Activated CD4-positive, alpha-beta T cell treated with anti-CD3 and anti-CD28 coated beads for 36 hours (primary cell): ENCODE measurements at regions not wholly inside any gene's neighbourhood (a gene's known extent, or its start where the extent isn't known, plus 50 kb on each side); places are given as distances from the start of the nearest gene placed in this dataset.

ENCODE experiments used
- ATAC-seq: fragments of 200-7000 bp; cut with Tn5 transposase; one replicate; pipeline ENCODE4 v1.10.0; 2021; ENCODE audit warnings: mild to moderate bottlenecking, moderate library complexity
- CTCF ChIA-PET: fragments of 350-600 bp; sonication (Branson Sonifier 250); formaldehyde crosslinking; loops from one replicate; lab custom pipeline; 2021; ENCODE audit warnings: antibody characterized with exemption; lab: Charles Lee
- POLR2A ChIA-PET: fragments of 350-600 bp; sonication (Branson Sonifier 250); formaldehyde crosslinking; loops from one replicate; lab custom pipeline; 2021; ENCODE audit warnings: antibody characterized with exemption, inconsistent platforms; lab: Charles Lee
- DNase-seq: peaks from one replicate; pipeline ENCODE4 v3.0.0-alpha.2; 2020
- H3K27ac Mint-ChIP-seq: one replicate; pipeline ENCODE4 v1.8.0; 2021; ENCODE audit warnings: mixed read lengths
- H3K27me3 Mint-ChIP-seq: one replicate; pipeline ENCODE4 v1.8.0; 2021; ENCODE audit warnings: mixed read lengths
- H3K36me3 Mint-ChIP-seq: one replicate; pipeline ENCODE4 v1.8.0; 2021; ENCODE audit warnings: low read depth, mixed read lengths
- H3K4me1 Mint-ChIP-seq: one replicate; pipeline ENCODE4 v1.8.0; 2021; ENCODE audit warnings: mixed read lengths
- H3K4me3 Mint-ChIP-seq: one replicate; pipeline ENCODE4 v1.8.0; 2021; ENCODE audit warnings: mild to moderate bottlenecking, moderate library complexity, mixed read lengths
- H3K9me3 Mint-ChIP-seq: one replicate; pipeline ENCODE4 v1.8.0; 2021; ENCODE audit warnings: low read depth, mixed read lengths
- intact Hi-C, 2 experiments: fragments of 100-400 bp; cut with DNase I in 1 of 2; cut with micrococcal nuclease in 1 of 2; formaldehyde crosslinking; loops; one replicate each; pipeline versions ENCODE4 v1.14.2 to v1.15.1; 2022 to 2024; cut with DNase I, micrococcal nuclease

DNA sequence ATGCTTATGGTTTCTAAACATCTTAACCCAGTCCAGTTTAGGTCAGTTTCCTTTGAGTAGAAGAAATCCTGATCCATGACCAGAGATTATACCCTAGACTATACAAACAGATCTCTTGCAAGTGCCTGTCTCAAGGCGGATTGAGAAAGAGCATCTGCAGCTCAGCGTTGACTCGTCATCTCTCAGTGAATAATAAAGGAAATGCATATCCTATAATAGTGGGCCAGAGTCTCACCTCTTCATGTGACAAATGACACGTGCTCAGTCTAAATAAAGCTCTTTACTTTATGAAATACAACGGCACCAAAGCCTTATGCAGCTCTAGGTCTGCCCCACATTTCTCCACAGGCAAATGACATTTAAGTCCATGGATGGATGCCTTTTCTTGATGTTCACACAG, 179.4 kb upstream of the NR3C1 start:
- Mint-ChIP-seq H3K27me3 (no peaks in the 10 kb centered on the region), H3K4me3 (no peak overlapping the region), H3K4me1 (peaks cover 34% of the 10 kb centered on the region), H3K9me3 (peaks cover 3% of the 10 kb centered on the region), H3K27ac (no peak overlapping the region), H3K36me3 (no peaks in the 10 kb centered on the region)
- no peak for DNase-seq
- intact Hi-C loops: no loop called here
- ChIA-PET POLR2A (no interaction called here), CTCF (interaction anchor here (1.2 to 1.5 kb wide), 2 partner anchors 16 to 23 kb away, joined by 3 to 5 read pairs; no protein-coding TSS in a partner anchor)
- peak; percentile 36 for ATAC-seq

- ChIA-PET CTCF (interaction anchor here (0.6 to 1.5 kb wide), 3 partner anchors 23 to 110 kb away, joined by 3 to 5 read pairs (median 3); no protein-coding TSS in a partner anchor), POLR2A (no interaction called here)
- Mint-ChIP-seq H3K27me3 (no peaks in the 10 kb centered on the region), H3K36me3 (no peaks in the 10 kb centered on the region), H3K4me1 (peaks cover 31% of the 10 kb centered on the region), H3K27ac (no peak overlapping the region), H3K4me3 (no peak overlapping the region), H3K9me3 (peaks cover 1% of the 10 kb centered on the region)
- ATAC-seq: no peak
- no peak for DNase-seq
- intact Hi-C loops: no loop called here
Observed at GRCh38 chr5:143582176-143582575, 178.7 kb upstream of the NR3C1 start.

GRCh38 chr5:143581649-143582048, 178.2 kb upstream of the NR3C1 start:
- H3K27me3 Mint-ChIP-seq: no peaks in the 10 kb centered on the region
- peaks cover 27% of the 10 kb centered on the region for H3K4me1 Mint-ChIP-seq
- POLR2A ChIA-PET: no interaction called here
- CTCF ChIA-PET: interaction anchor here (1.0 to 1.5 kb wide), 2 partner anchors 24 to 109 kb away, joined by 3 to 5 read pairs; no protein-coding TSS in a partner anchor
- intact Hi-C loops: no loop called here
- H3K36me3 Mint-ChIP-seq: no peaks in the 10 kb centered on the region
- H3K27ac Mint-ChIP-seq: no peak overlapping the region
- peaks cover 1% of the 10 kb centered on the region for H3K9me3 Mint-ChIP-seq
- no peak overlapping the region for H3K4me3 Mint-ChIP-seq
- ATAC-seq (no peak), DNase-seq (no peak)

DNA sequence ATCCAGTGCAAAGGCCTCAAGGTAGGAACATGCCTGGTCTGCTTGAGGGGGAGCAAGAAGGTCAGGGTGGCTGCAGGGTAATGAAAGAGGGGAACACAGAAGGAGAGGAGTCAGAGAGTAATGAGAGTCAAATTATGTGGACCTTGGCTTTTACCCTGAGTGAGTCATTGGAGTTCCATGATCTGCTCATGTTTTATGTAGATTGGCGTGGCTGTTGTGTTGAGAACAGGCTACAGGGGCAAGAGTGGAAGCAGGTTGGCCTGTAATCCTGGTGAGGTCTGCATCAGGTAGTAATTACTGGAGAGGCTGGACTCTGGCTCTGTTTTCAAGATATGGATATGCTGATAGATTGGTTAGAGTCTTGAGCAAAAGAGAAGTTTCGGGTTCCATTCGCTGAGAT, 177.7 kb upstream of the NR3C1 start:
- Mint-ChIP-seq H3K4me1 (peaks cover 25% of the 10 kb centered on the region), H3K9me3 (peaks cover 1% of the 10 kb centered on the region), H3K27ac (no peak overlapping the region), H3K36me3 (no peaks in the 10 kb centered on the region), H3K4me3 (no peak overlapping the region), H3K27me3 (no peaks in the 10 kb centered on the region)
- intact Hi-C loops: no loop called here
- ATAC-seq (no peak), DNase-seq (no peak)
- CTCF ChIA-PET: no interaction called here
- POLR2A ChIA-PET: no interaction called here

DNA sequence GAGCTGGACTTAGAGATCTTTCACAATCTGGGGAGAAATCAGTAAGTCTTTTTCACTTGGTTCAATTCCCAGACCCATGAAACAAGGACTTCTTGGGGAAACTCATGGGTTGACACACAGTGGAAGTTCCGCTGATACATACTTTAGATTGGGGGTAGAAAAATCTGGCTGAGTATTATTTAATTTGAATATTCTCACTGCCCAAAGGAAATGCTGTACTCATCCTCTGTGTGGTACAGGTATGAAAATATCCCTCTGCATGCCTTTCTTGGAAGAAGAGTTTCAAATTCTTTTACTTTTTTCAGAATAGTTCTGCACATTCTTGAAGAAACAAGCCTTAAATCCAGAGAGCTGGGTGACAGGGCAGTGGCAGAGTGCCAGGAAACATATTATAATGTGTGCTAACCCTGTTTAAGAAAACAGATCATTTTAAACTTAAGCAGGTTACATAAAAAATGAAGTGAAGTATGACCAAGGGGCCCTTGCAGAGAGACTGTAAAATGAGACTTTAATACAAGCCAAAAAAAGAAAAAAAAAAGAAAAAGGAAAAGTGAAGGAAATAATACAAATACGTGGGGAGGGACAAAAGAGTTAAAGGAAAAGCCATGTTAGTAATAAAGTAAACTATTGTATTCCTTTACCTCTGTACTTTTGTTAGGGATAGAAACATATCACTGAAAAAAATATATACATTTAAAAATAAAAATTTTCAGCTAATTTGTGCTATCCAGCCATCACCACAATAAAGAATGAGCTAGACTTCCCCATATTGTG, 173.4 kb upstream of the NR3C1 start:
- Mint-ChIP-seq H3K4me1 (peaks cover 6% of the 10 kb centered on the region), H3K9me3 (no peaks in the 10 kb centered on the region), H3K36me3 (no peaks in the 10 kb centered on the region), H3K27ac (no peak overlapping the region), H3K27me3 (no peaks in the 10 kb centered on the region), H3K4me3 (no peak overlapping the region)
- peak; percentile 43 for ATAC-seq
- intact Hi-C loops: loop anchor here in 1 of 2 experiments (1.0 kb wide), 1 partner anchor 29 kb away; no protein-coding TSS in a partner anchor
- ChIA-PET POLR2A (no interaction called here), CTCF (interaction anchor here (0.6 to 1.1 kb wide), 4 partner anchors 11 to 871 kb away, joined by 3 read pairs; no protein-coding TSS in a partner anchor)
- DNase-seq: no peak

DNA sequence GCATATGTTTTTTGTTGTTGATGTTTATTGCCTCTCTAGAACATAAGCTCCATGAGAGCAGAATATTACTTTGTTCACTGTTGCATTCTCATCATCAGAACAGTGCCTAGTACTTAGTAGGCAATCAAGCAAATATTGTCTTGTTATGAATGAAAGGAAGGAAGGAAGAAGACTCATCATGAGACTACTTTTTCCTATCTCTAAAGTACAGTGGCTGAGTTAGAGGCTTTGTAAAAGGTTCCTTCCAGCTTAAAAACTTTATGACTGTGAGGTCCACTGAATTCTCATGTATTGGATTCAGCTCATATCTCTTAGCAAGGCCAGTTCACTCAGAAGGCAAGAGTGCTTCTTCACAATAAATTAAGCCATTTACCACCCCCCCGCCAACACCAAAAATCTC, 171.8 kb upstream of the NR3C1 start:
- CTCF ChIA-PET: interaction anchor here (0.6 to 2.0 kb wide), 2 partner anchors 11 kb away, joined by 3 to 8 read pairs; no protein-coding TSS in a partner anchor
- no peak for DNase-seq
- Mint-ChIP-seq H3K4me1 (peaks cover 6% of the 10 kb centered on the region), H3K4me3 (no peak overlapping the region), H3K9me3 (no peaks in the 10 kb centered on the region), H3K36me3 (no peaks in the 10 kb centered on the region), H3K27me3 (no peaks in the 10 kb centered on the region), H3K27ac (no peak overlapping the region)
- intact Hi-C loops: no loop called here
- peak; percentile 42 for ATAC-seq
- POLR2A ChIA-PET: interaction anchor here (0.6 to 1.5 kb wide), 2 partner anchors 30 to 129 kb away, joined by 3 to 7 read pairs; no protein-coding TSS in a partner anchor

DNA sequence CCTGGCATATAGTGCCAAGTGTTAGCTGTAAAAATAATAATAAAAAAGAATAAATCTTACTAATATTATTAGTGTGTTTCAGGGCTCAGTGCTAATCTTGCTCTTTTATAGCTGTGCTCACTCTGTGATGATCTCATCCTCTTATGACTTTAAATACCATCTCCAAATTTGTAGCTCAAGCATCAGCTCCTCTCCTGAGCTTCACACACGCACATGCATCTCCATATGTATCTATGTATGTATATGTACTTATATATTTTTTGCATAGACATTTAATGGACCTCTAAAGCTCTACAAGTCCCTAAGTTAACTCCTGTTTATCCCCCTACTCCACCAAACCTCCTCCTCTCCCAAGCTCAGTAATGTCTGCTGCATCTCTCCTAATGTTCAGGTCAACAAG, 170.8 kb upstream of the NR3C1 start:
- ATAC-seq (no peak), DNase-seq (no peak)
- H3K36me3 Mint-ChIP-seq: no peaks in the 10 kb centered on the region
- H3K9me3 Mint-ChIP-seq: no peaks in the 10 kb centered on the region
- H3K4me3 Mint-ChIP-seq: no peak overlapping the region
- no peak overlapping the region for H3K27ac Mint-ChIP-seq
- intact Hi-C loops: no loop called here
- H3K4me1 Mint-ChIP-seq: peaks cover 9% of the 10 kb centered on the region
- POLR2A ChIA-PET: interaction anchor here (1.5 kb wide), 1 partner anchor 31 kb away, joined by 7 read pairs; no protein-coding TSS in a partner anchor
- CTCF ChIA-PET: interaction anchor here (1.0 to 2.0 kb wide), 2 partner anchors 12 to 38 kb away, joined by 3 to 8 read pairs; no protein-coding TSS in a partner anchor
- H3K27me3 Mint-ChIP-seq: no peaks in the 10 kb centered on the region

- DNase-seq (no peak), ATAC-seq (no peak)
- ChIA-PET POLR2A (no interaction called here), CTCF (interaction anchor here (0.7 to 2.0 kb wide), 3 partner anchors 12 to 440 kb away, joined by 3 to 8 read pairs (median 3); no protein-coding TSS in a partner anchor)
- Mint-ChIP-seq H3K27ac (no peak overlapping the region), H3K9me3 (no peaks in the 10 kb centered on the region), H3K27me3 (no peaks in the 10 kb centered on the region), H3K4me3 (no peak overlapping the region), H3K36me3 (no peaks in the 10 kb centered on the region), H3K4me1 (peaks cover 9% of the 10 kb centered on the region)
- intact Hi-C loops: no loop called here
Observed at GRCh38 chr5:143573568-143574170, 170.2 kb upstream of the NR3C1 start.

DNA sequence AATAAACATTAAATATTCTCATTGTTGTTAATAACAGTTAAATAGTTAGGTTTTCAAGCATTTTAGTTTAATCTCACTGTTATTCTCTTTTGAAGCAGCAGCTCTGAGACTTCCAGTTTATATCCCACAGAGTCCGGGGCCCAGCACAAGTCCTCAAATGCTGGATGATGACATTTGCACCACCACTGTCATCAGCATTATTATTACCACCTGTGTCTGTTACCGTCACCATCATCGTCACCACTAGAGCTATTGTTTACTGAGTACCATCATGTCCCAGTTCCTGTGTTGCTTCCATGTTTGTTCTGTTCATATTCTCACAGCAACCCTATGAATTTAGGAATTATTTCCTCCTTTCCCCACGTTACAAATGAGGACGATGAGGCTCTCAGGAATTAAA, 169.2 kb upstream of the NR3C1 start:
- ATAC-seq (no peak), DNase-seq (no peak)
- Mint-ChIP-seq H3K4me3 (no peak overlapping the region), H3K9me3 (no peaks in the 10 kb centered on the region), H3K27me3 (no peaks in the 10 kb centered on the region), H3K4me1 (peaks cover 9% of the 10 kb centered on the region), H3K36me3 (no peaks in the 10 kb centered on the region), H3K27ac (no peak overlapping the region)
- ChIA-PET CTCF (interaction anchor here (0.7 kb wide), 3 partner anchors 253 to 819 kb away, joined by 3 read pairs; no protein-coding TSS in a partner anchor), POLR2A (no interaction called here)
- intact Hi-C loops: no loop called here

- no peaks in the 10 kb centered on the region for H3K27me3 Mint-ChIP-seq
- H3K27ac Mint-ChIP-seq: no peak overlapping the region
- H3K4me3 Mint-ChIP-seq: no peak overlapping the region
- CTCF ChIA-PET: interaction anchor here (0.5 to 0.7 kb wide), 3 partner anchors 87 to 818 kb away, joined by 3 read pairs; no protein-coding TSS in a partner anchor
- peaks cover 9% of the 10 kb centered on the region for H3K4me1 Mint-ChIP-seq
- intact Hi-C loops: no loop called here
- H3K36me3 Mint-ChIP-seq: no peaks in the 10 kb centered on the region
- POLR2A ChIA-PET: no interaction called here
- H3K9me3 Mint-ChIP-seq: no peaks in the 10 kb centered on the region
- DNase-seq (no peak), ATAC-seq (no peak)
Observed at GRCh38 chr5:143571642-143572624, 168.4 kb upstream of the NR3C1 start.

- DNase-seq (no peak), ATAC-seq (no peak)
- Mint-ChIP-seq H3K27ac (no peak overlapping the region), H3K9me3 (no peaks in the 10 kb centered on the region), H3K36me3 (no peaks in the 10 kb centered on the region), H3K27me3 (no peaks in the 10 kb centered on the region), H3K4me3 (no peak overlapping the region), H3K4me1 (peaks cover 6% of the 10 kb centered on the region)
- ChIA-PET CTCF (no interaction called here), POLR2A (no interaction called here)
- intact Hi-C loops: no loop called here
Observed at GRCh38 chr5:143570989-143571388, 167.5 kb upstream of the NR3C1 start.
